Mucosa of stomach (tissue), 1 donor: ENCODE measurements at regions not wholly inside any gene's neighbourhood (a gene's known extent, or its start where the extent isn't known, plus 50 kb on each side); places are given as distances from the start of the nearest gene placed in this dataset.

Source experiments
- H3K27me3 ChIP-seq: one replicate; pipeline ENCODE4 v1.7.0; 2013; ENCODE audit warnings: mild to moderate bottlenecking, low read length; ENCODE audit not compliant: control insufficient read depth, insufficient read depth
- H3K36me3 ChIP-seq: one replicate; pipeline ENCODE4 v1.7.0; 2013; ENCODE audit warnings: low read length; ENCODE audit not compliant: control insufficient read depth, insufficient read depth
- H3K4me1 ChIP-seq: one replicate; pipeline ENCODE4 v1.7.0; 2013; ENCODE audit warnings: mild to moderate bottlenecking, low read length; ENCODE audit not compliant: control insufficient read depth, insufficient read depth
- H3K4me3 ChIP-seq: one replicate; pipeline ENCODE4 v1.7.0; 2013; ENCODE audit warnings: low read length
- H3K9ac ChIP-seq: one replicate; pipeline ENCODE4 v1.7.0; 2013; ENCODE audit warnings: mild to moderate bottlenecking, low read length, moderate library complexity
- H3K9me3 ChIP-seq: one replicate; pipeline ENCODE4 v1.7.0; 2013; ENCODE audit warnings: mild to moderate bottlenecking, low read length, moderate library complexity; ENCODE audit not compliant: control insufficient read depth
- donor health status: Pancreatic carcinoma.

- Histone ChIP-seq H3K9ac (no peak overlapping the region), H3K4me1 (no peaks in the 10 kb centered on the region), H3K4me3 (no peak overlapping the region), H3K36me3 (no peaks in the 10 kb centered on the region), H3K27me3 (no peaks in the 10 kb centered on the region), H3K9me3 (peaks cover 4% of the 10 kb centered on the region)
Measured at GRCh38 chr7:130825819-130826218, 91.8 kb upstream of the KLF14 start.

GRCh38 chr7:130829415-130829814 lies 95.4 kb upstream of the KLF14 start:
- no peak overlapping the region for H3K4me3 ChIP-seq
- no peak overlapping the region for H3K9ac ChIP-seq
- no peaks in the 10 kb centered on the region for H3K27me3 ChIP-seq
- H3K4me1 ChIP-seq: no peaks in the 10 kb centered on the region
- H3K9me3 ChIP-seq: peaks cover 4% of the 10 kb centered on the region
- H3K36me3 ChIP-seq: no peaks in the 10 kb centered on the region

GRCh38 chr7:130831322-130831721 lies 97.3 kb upstream of the KLF14 start:
- H3K9ac ChIP-seq: no peak overlapping the region
- H3K27me3 ChIP-seq: no peaks in the 10 kb centered on the region
- no peaks in the 10 kb centered on the region for H3K4me1 ChIP-seq
- H3K9me3 ChIP-seq: no peaks in the 10 kb centered on the region
- no peak overlapping the region for H3K4me3 ChIP-seq
- H3K36me3 ChIP-seq: no peaks in the 10 kb centered on the region

- Histone ChIP-seq H3K9me3 (no peaks in the 10 kb centered on the region), H3K4me3 (no peak overlapping the region), H3K9ac (no peak overlapping the region), H3K36me3 (no peaks in the 10 kb centered on the region), H3K4me1 (no peaks in the 10 kb centered on the region), H3K27me3 (no peaks in the 10 kb centered on the region)
Measured at GRCh38 chr7:130831817-130832481, 97.9 kb upstream of the KLF14 start.

- no peaks in the 10 kb centered on the region for H3K36me3 ChIP-seq
- no peaks in the 10 kb centered on the region for H3K27me3 ChIP-seq
- H3K4me3 ChIP-seq: no peak overlapping the region
- H3K4me1 ChIP-seq: no peaks in the 10 kb centered on the region
- no peak overlapping the region for H3K9ac ChIP-seq
- no peaks in the 10 kb centered on the region for H3K9me3 ChIP-seq
Measured at GRCh38 chr7:130838738-130839137, 104.7 kb upstream of the KLF14 start.

- Histone ChIP-seq H3K4me3 (no peak overlapping the region), H3K27me3 (no peaks in the 10 kb centered on the region), H3K4me1 (no peaks in the 10 kb centered on the region), H3K36me3 (no peaks in the 10 kb centered on the region), H3K9me3 (no peaks in the 10 kb centered on the region), H3K9ac (no peak overlapping the region)
Measured at GRCh38 chr7:130840599-130840998, 106.6 kb upstream of the KLF14 start.

GRCh38 chr7:130841416-130841815 lies 107.4 kb upstream of the KLF14 start:
- no peak overlapping the region for H3K4me3 ChIP-seq
- no peak overlapping the region for H3K9ac ChIP-seq
- no peaks in the 10 kb centered on the region for H3K27me3 ChIP-seq
- H3K36me3 ChIP-seq: no peaks in the 10 kb centered on the region
- no peaks in the 10 kb centered on the region for H3K4me1 ChIP-seq
- no peaks in the 10 kb centered on the region for H3K9me3 ChIP-seq

- H3K27me3 ChIP-seq: no peaks in the 10 kb centered on the region
- H3K36me3 ChIP-seq: no peaks in the 10 kb centered on the region
- no peak overlapping the region for H3K4me3 ChIP-seq
- H3K4me1 ChIP-seq: no peaks in the 10 kb centered on the region
- H3K9ac ChIP-seq: no peak overlapping the region
- no peaks in the 10 kb centered on the region for H3K9me3 ChIP-seq
Measured at GRCh38 chr7:130843703-130844102, 109.7 kb upstream of the KLF14 start.

- Histone ChIP-seq H3K36me3 (no peaks in the 10 kb centered on the region), H3K4me3 (no peak overlapping the region), H3K4me1 (no peaks in the 10 kb centered on the region), H3K9ac (no peak overlapping the region), H3K9me3 (no peaks in the 10 kb centered on the region), H3K27me3 (no peaks in the 10 kb centered on the region)
Measured at GRCh38 chr7:130844811-130845580, 111.0 kb upstream of the KLF14 start.

GRCh38 chr7:130845581-130846085 lies 111.6 kb upstream of the KLF14 start:
- Histone ChIP-seq H3K9ac (no peak overlapping the region), H3K4me1 (no peaks in the 10 kb centered on the region), H3K27me3 (no peaks in the 10 kb centered on the region), H3K9me3 (no peaks in the 10 kb centered on the region), H3K4me3 (no peak overlapping the region), H3K36me3 (no peaks in the 10 kb centered on the region)

GRCh38 chr7:130849604-130850003 lies 115.6 kb upstream of the KLF14 start:
- no peak overlapping the region for H3K9ac ChIP-seq
- no peaks in the 10 kb centered on the region for H3K27me3 ChIP-seq
- no peaks in the 10 kb centered on the region for H3K9me3 ChIP-seq
- H3K36me3 ChIP-seq: no peaks in the 10 kb centered on the region
- H3K4me1 ChIP-seq: no peaks in the 10 kb centered on the region
- no peak overlapping the region for H3K4me3 ChIP-seq

GRCh38 chr7:130850956-130851355 lies 116.9 kb upstream of the KLF14 start:
- no peak overlapping the region for H3K4me3 ChIP-seq
- no peaks in the 10 kb centered on the region for H3K9me3 ChIP-seq
- no peak overlapping the region for H3K9ac ChIP-seq
- H3K4me1 ChIP-seq: no peaks in the 10 kb centered on the region
- H3K36me3 ChIP-seq: no peaks in the 10 kb centered on the region
- H3K27me3 ChIP-seq: no peaks in the 10 kb centered on the region
